CD4-positive, alpha-beta T cell (primary cell): ENCODE measurements at regions not wholly inside any gene's neighbourhood (a gene's known extent, or its start where the extent isn't known, plus 50 kb on each side); places are given as distances from the start of the nearest gene placed in this dataset.
A peak's percentile ranks its signal among the peaks of the same experiment; 100 is the strongest.

Source experiments
- ATAC-seq: fragments of 200-7000 bp; cut with Tn5 transposase; one replicate; pipeline ENCODE4 v1.10.0; 2022; ENCODE audit warnings: mild to moderate bottlenecking; ENCODE audit not compliant: poor library complexity
- CTCF ChIA-PET: fragments of 350-600 bp; sonication (Branson Sonifier 250); formaldehyde crosslinking; loops from one replicate; lab custom pipeline; 2021; ENCODE audit warnings: antibody characterized with exemption, inconsistent platforms; lab: Charles Lee
- POLR2A ChIA-PET: fragments of 350-600 bp; sonication (Branson Sonifier 250); formaldehyde crosslinking; loops from one replicate; lab custom pipeline; 2021; ENCODE audit warnings: antibody characterized with exemption, inconsistent platforms; lab: Charles Lee
- DNase-seq, 14 experiments: peaks; one replicate each; pipeline ENCODE4 v3.0.0-alpha.2; 2013 to 2020; ENCODE audit warnings: mixed read lengths in 2 of 14
- H3K27ac ChIP-seq, 2 donors: one replicate each; pipeline versions ENCODE4 v1.5.1 to v1.7.0; 2013; ENCODE audit warnings: low read length in 2 of 2, low read depth in 1 of 2, mild to moderate bottlenecking in 1 of 2
- H3K27me3 ChIP-seq, 2 experiments: 1 replicate in 1 of 2; 2 replicates in 1 of 2; pipeline versions ENCODE4 v1.6.1 to v1.7.0; 2013; ENCODE audit warnings: low read length in 2 of 2, control low read depth in 1 of 2, mild to moderate bottlenecking in 1 of 2, moderate library complexity in 1 of 2; ENCODE audit not compliant: insufficient read depth in 2 of 2, control insufficient read depth in 1 of 2
- H3K36me3 ChIP-seq: one replicate; pipeline ENCODE4 v1.6.1; 2013; ENCODE audit warnings: low read length, control low read depth; ENCODE audit not compliant: insufficient read depth
- H3K4me1 ChIP-seq: one replicate; pipeline ENCODE4 v1.6.1; 2013; ENCODE audit warnings: low read length, control low read depth; ENCODE audit not compliant: insufficient read depth
- H3K4me3 ChIP-seq: one replicate; pipeline ENCODE4 v1.5.1; 2013; ENCODE audit warnings: mild to moderate bottlenecking, low read length, moderate library complexity
- H3K9me3 ChIP-seq, 2 experiments: 1 replicate in 1 of 2; 2 replicates in 1 of 2; pipeline versions ENCODE4 v1.6.1 to v1.7.0; 2013; ENCODE audit warnings: low read length in 2 of 2, mild to moderate bottlenecking in 2 of 2, control low read depth in 1 of 2, moderate library complexity in 1 of 2; ENCODE audit not compliant: control insufficient read depth in 1 of 2, insufficient read depth in 1 of 2
- H3K27ac Mint-ChIP-seq: one replicate; pipeline ENCODE4 v1.8.0; 2020; ENCODE audit warnings: mixed read lengths
- H3K27me3 Mint-ChIP-seq: one replicate; pipeline ENCODE4 v1.8.0; 2021; ENCODE audit warnings: mixed read lengths
- H3K36me3 Mint-ChIP-seq: one replicate; pipeline ENCODE4 v1.8.0; 2021; ENCODE audit warnings: low read depth, mixed read lengths
- H3K4me1 Mint-ChIP-seq: one replicate; pipeline ENCODE4 v1.8.0; 2021; ENCODE audit warnings: low read depth, mixed read lengths
- H3K4me3 Mint-ChIP-seq: one replicate; pipeline ENCODE4 v1.8.0; 2020; ENCODE audit warnings: mild to moderate bottlenecking, mixed read lengths
- H3K9me3 Mint-ChIP-seq: one replicate; pipeline ENCODE4 v1.8.0; 2020; ENCODE audit warnings: mixed read lengths
- CTCF ChIP-seq: fragments of 200-600 bp; IDR thresholded peaks from one replicate; pipeline ENCODE4 v1.8.0; 2022; ENCODE audit warnings: antibody characterized with exemption, mild to moderate bottlenecking
- intact Hi-C, 2 experiments: fragments of 100-400 bp; cut with DNase I in 1 of 2; cut with micrococcal nuclease in 1 of 2; formaldehyde crosslinking; loops; one replicate each; pipeline versions ENCODE4 v1.15.1 to v1.9.0; 2023 to 2025; cut with DNase I, micrococcal nuclease

- intact Hi-C loops: loop anchor here (5.0 to 10.0 kb wide), 4 partner anchors 51 to 969 kb away; partner anchors contain the start of gene JARID2 (in 1 of the 2)
- POLR2A ChIA-PET: interaction anchor here (0.6 to 3.0 kb wide), 3 partner anchors 12 to 593 kb away, joined by 3 to 9 read pairs (median 3); no protein-coding TSS in a partner anchor
Observed at GRCh38 chr6:14278006-14278405, 160.4 kb downstream of the CD83 start.

GRCh38 chr6:14278446-14278845, 160.9 kb downstream of the CD83 start:
- Histone ChIP-seq H3K4me1 (peaks cover 38% of the 10 kb centered on the region), H3K9me3 (peaks cover 0 to 9% of the 10 kb centered on the region in 2 experiments), H3K36me3 (no peaks in the 10 kb centered on the region), H3K4me3 (no peak overlapping the region), H3K27me3 (no peaks in the 10 kb centered on the region), H3K27ac (no peak overlapping the region)
- H3K36me3 Mint-ChIP-seq: no peaks in the 10 kb centered on the region
- intact Hi-C loops: loop anchor here (5.0 to 10.0 kb wide), 4 partner anchors 51 to 969 kb away; partner anchors contain the start of gene JARID2 (in 1 of the 2)
- CTCF ChIA-PET: interaction anchor here (0.6 kb wide), 1 partner anchor 69 kb away, joined by 3 read pairs; no protein-coding TSS in a partner anchor
- no peaks in the 10 kb centered on the region for H3K27me3 Mint-ChIP-seq
- no peak for TF ChIP-seq CTCF
- POLR2A ChIA-PET: interaction anchor here (0.6 to 3.0 kb wide), 2 partner anchors 13 to 594 kb away, joined by 3 to 9 read pairs; no protein-coding TSS in a partner anchor
- H3K9me3 Mint-ChIP-seq: no peaks in the 10 kb centered on the region
- no peak overlapping the region for H3K4me3 Mint-ChIP-seq
- ATAC-seq (no peak), DNase-seq (no peak)
- peak overlapping the region; percentile 85 for H3K27ac Mint-ChIP-seq
- peaks cover 64% of the 10 kb centered on the region for H3K4me1 Mint-ChIP-seq

More at GRCh38 chr6:14278006-14278405, 160.4 kb downstream of the CD83 start:
- Mint-ChIP-seq H3K27me3 (no peaks in the 10 kb centered on the region), H3K27ac (peak overlapping the region; percentile 85), H3K36me3 (no peaks in the 10 kb centered on the region), H3K4me3 (peak overlapping the region; percentile 68), H3K4me1 (peaks cover 65% of the 10 kb centered on the region), H3K9me3 (no peaks in the 10 kb centered on the region)
- ATAC-seq: no peak
- peaks cover 38% of the 10 kb centered on the region for H3K4me1 ChIP-seq
- H3K27ac ChIP-seq: peak overlapping the region in 1 of 2 donors; percentile 63
- CTCF ChIA-PET: interaction anchor here (0.5 to 0.6 kb wide), 2 partner anchors 14 to 68 kb away, joined by 3 read pairs; no protein-coding TSS in a partner anchor
- peaks cover 0 to 9% of the 10 kb centered on the region in 2 experiments for H3K9me3 ChIP-seq
- H3K36me3 ChIP-seq: no peaks in the 10 kb centered on the region
- DNase-seq: peak in 1 of 14 experiments; percentile 29
- no peaks in the 10 kb centered on the region for H3K27me3 ChIP-seq
- TF ChIP-seq CTCF: no peak
- no peak overlapping the region for H3K4me3 ChIP-seq

DNA sequence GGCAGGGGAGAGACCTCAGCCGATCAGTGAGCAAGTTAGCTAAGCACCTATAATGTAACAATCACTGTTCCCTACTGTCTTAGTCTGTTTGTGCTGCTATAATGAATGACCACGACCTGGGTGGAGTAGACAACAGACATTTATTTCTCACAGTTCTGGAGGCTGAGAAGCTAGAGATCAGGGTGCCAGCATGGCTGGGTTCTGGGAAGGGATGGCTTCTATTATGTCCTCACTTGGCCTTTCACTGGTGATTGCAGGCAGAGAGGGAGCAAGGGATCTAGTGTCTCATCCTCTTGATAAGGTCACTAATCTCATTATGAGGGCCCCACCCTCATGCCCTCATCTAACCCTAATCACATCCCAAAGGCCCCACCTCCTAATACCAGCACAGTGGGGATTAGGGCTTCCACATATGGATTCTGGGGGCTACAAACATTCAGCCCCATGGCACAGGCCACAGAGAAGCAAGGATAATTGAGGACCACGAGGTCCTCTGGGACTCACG, 162.5 kb downstream of the CD83 start:
- Mint-ChIP-seq H3K9me3 (no peaks in the 10 kb centered on the region), H3K27me3 (no peaks in the 10 kb centered on the region), H3K4me1 (peaks cover 48% of the 10 kb centered on the region), H3K27ac (no peak overlapping the region), H3K4me3 (no peak overlapping the region), H3K36me3 (no peaks in the 10 kb centered on the region)
- intact Hi-C loops: no loop called here
- H3K9me3 ChIP-seq: peaks cover 0 to 9% of the 10 kb centered on the region in 2 experiments
- no peak overlapping the region for H3K27ac ChIP-seq
- H3K4me1 ChIP-seq: peaks cover 34% of the 10 kb centered on the region
- TF ChIP-seq CTCF: no peak
- no peak overlapping the region for H3K4me3 ChIP-seq
- ChIA-PET POLR2A (no interaction called here), CTCF (no interaction called here)
- no peak for ATAC-seq
- no peak for DNase-seq
- H3K27me3 ChIP-seq: no peaks in the 10 kb centered on the region
- no peaks in the 10 kb centered on the region for H3K36me3 ChIP-seq
